ENCODE measurements at regions not wholly inside any gene's neighbourhood (a gene's known extent, or its start where the extent isn't known, plus 50 kb on each side); places are given as distances from the start of the nearest gene placed in this dataset.

GRCh38 chr1:184805667-184806295 is 51.1 kb upstream of the EDEM3 start:
- Histone ChIP-seq H3K27ac (ENCODE audit: extremely low read depth, low read depth, low read length) (no peak overlapping the region), H3K4me1 (ENCODE audit: control insufficient read depth, insufficient read depth, low read length) (no peaks in the 10 kb centered on the region), H3K9me3 (ENCODE audit: control insufficient read depth, insufficient read depth, low read depth, low read length) (no peaks in the 10 kb centered on the region), H3K36me3 (ENCODE audit: control insufficient read depth in 2 of 2, insufficient read depth in 1 of 2, low read length in 2 of 2) (no peaks in the 10 kb centered on the region), H3K4me3 (ENCODE audit: low read depth, low read length) (no peak overlapping the region)
- CTCF ChIA-PET = interaction anchor here (0.6 to 6.1 kb wide), 44 partner anchors 8 to 1518 kb away, joined by 3 to 123 read pairs (median 4); partner anchors contain the start of gene NIBAN1
- POLR2A ChIA-PET = interaction anchor here (1.2 kb wide), 1 partner anchor 365 kb away, joined by 4 read pairs; no protein-coding TSS in a partner anchor
- no peak for TF ChIP-seq PRDM4 (tag by site-specific recombination; IDR thresholded peaks at IDR 0.05)
- no peak for TF ChIP-seq ZBTB20 (tag by site-specific recombination; IDR thresholded peaks at IDR 0.05)
- TF ChIP-seq ZNF16 (tag by site-specific recombination; IDR thresholded peaks at IDR 0.05; ENCODE audit: low read depth) = no peak
- TF ChIP-seq ZNF660 (tag by site-specific recombination; IDR thresholded peaks at IDR 0.05) = no peak
- no peak for TF ChIP-seq MEIS1 (CRISPR knock-in tag; IDR thresholded peaks at IDR 0.05; ENCODE audit: borderline replicate concordance)
- no peak for TF ChIP-seq ZNF544 (tag by site-specific recombination; IDR thresholded peaks at IDR 0.05)
- TF ChIP-seq TRIM28 (IDR thresholded peaks at IDR 0.05; ENCODE audit: borderline replicate concordance, low read length) = no peak
- no peak for TF ChIP-seq INSM2 (tag by site-specific recombination; IDR thresholded peaks at IDR 0.05)
- no peak for TF ChIP-seq ZXDB (tag by site-specific recombination; IDR thresholded peaks at IDR 0.05)
- TF ChIP-seq YY1 (tag by site-specific recombination; IDR thresholded peaks at IDR 0.05) = no peak
- no peak for TF ChIP-seq ZNF560 (tag by site-specific recombination; IDR thresholded peaks at IDR 0.05; ENCODE audit: borderline replicate concordance)
- no peak for TF ChIP-seq ZNF610 (tag by site-specific recombination; IDR thresholded peaks at IDR 0.05; ENCODE audit: borderline replicate concordance)
- TF ChIP-seq ZNF558 (tag by site-specific recombination; IDR thresholded peaks at IDR 0.05) = no peak
- TF ChIP-seq ZNF114 (tag by site-specific recombination; IDR thresholded peaks at IDR 0.05) = no peak
- TF ChIP-seq ZSCAN30 (tag by site-specific recombination; IDR thresholded peaks at IDR 0.05) = peak; percentile 47; the same call in 1 of the 2 replicates
- no peak for TF ChIP-seq ZNF449 (tag by site-specific recombination; IDR thresholded peaks at IDR 0.05)
- TF ChIP-seq ZNF148 (tag by site-specific recombination; IDR thresholded peaks at IDR 0.05; ENCODE audit: borderline replicate concordance) = no peak
- no peak for TF ChIP-seq ZNF146 (tag by site-specific recombination; IDR thresholded peaks at IDR 0.05)
- TF ChIP-seq ZNF175 (tag by site-specific recombination; IDR thresholded peaks at IDR 0.05) = no peak
- TF ChIP-seq CTCF (tag by site-specific recombination; IDR thresholded peaks at IDR 0.05) = peak; percentile 91
- TF ChIP-seq GLI2 (tag by site-specific recombination; IDR thresholded peaks at IDR 0.05; ENCODE audit: borderline replicate concordance, low read depth) = no peak
- TF ChIP-seq ZNF843 (tag by site-specific recombination; IDR thresholded peaks at IDR 0.05) = no peak
- TF ChIP-seq ZNF777 (tag by site-specific recombination; IDR thresholded peaks at IDR 0.05; ENCODE audit: borderline replicate concordance) = no peak
- TF ChIP-seq ZNF654 (tag by site-specific recombination; IDR thresholded peaks at IDR 0.05; ENCODE audit: low read depth) = peak; percentile 97
- TF ChIP-seq ZNF248 (tag by site-specific recombination; IDR thresholded peaks at IDR 0.05) = no peak
- TF ChIP-seq ZNF394 (tag by site-specific recombination; IDR thresholded peaks at IDR 0.05; ENCODE audit: borderline replicate concordance) = no peak; the same call in 1 of the 2 replicates
- peak; percentile 96 for TF ChIP-seq PRDM1 (tag by site-specific recombination; IDR thresholded peaks at IDR 0.05)
- TF ChIP-seq ZBTB8A (tag by site-specific recombination; IDR thresholded peaks at IDR 0.05) = no peak
- TF ChIP-seq ZBTB1 (tag by site-specific recombination; IDR thresholded peaks at IDR 0.05) = no peak
